ENCODE measurements at regions not wholly inside any gene's neighbourhood (a gene's known extent, or its start where the extent isn't known, plus 50 kb on each side); places are given as distances from the start of the nearest gene placed in this dataset.

DNA sequence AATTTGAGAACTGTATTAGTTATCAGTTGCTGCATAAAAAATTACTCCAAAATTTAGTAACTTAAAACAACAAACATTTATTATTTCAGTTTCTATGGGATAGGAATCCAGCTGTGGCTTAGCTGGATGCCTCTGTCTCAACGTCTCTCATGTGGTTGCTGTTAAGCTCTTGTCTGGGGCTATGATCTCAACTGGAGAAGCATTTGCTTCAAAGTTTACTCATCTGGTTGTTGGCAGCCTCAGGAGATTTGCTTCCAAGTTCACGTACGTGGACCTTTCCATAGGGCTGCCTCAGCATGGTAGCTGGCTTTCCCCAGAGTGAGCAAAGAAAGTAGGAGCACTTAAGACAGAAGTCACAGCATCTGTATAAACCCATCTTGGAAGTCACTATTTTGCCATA is 144.9 kb upstream of the SESN3 start:
- TF ChIP-seq, protein P1, sequence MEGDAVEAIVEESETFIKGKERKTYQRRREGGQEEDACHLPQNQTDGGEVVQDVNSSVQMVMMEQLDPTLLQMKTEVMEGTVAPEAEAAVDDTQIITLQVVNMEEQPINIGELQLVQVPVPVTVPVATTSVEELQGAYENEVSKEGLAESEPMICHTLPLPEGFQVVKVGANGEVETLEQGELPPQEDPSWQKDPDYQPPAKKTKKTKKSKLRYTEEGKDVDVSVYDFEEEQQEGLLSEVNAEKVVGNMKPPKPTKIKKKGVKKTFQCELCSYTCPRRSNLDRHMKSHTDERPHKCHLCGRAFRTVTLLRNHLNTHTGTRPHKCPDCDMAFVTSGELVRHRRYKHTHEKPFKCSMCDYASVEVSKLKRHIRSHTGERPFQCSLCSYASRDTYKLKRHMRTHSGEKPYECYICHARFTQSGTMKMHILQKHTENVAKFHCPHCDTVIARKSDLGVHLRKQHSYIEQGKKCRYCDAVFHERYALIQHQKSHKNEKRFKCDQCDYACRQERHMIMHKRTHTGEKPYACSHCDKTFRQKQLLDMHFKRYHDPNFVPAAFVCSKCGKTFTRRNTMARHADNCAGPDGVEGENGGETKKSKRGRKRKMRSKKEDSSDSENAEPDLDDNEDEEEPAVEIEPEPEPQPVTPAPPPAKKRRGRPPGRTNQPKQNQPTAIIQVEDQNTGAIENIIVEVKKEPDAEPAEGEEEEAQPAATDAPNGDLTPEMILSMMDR (IDR thresholded peaks at IDR 0.05) = no peak
- no peak for TF ChIP-seq POLR2A (IDR thresholded peaks at IDR 0.05)

Measured in Peyer's patch (tissue), 4 donors.